GM18867 (cell line): ENCODE measurements at regions not wholly inside any gene's neighbourhood (a gene's known extent, or its start where the extent isn't known, plus 50 kb on each side); places are given as distances from the start of the nearest gene placed in this dataset.
"Not testable (repeated sequence)": the region's sequence is repeated elsewhere in the genome, so short reads cannot be mapped to it uniquely, and the experiment has no call there.

Experiments
- ATAC-seq: cut with Tn5 transposase; IDR thresholded peaks from one replicate; pipeline ENCODE4 v1.9.1; 2021; ENCODE audit warnings: mild to moderate bottlenecking, moderate library complexity; ENCODE audit not compliant: unreplicated experiment

GRCh38 chr6:88458662-88459061 is 292.5 kb upstream of the CNR1 start:
- no peak for ATAC-seq

DNA sequence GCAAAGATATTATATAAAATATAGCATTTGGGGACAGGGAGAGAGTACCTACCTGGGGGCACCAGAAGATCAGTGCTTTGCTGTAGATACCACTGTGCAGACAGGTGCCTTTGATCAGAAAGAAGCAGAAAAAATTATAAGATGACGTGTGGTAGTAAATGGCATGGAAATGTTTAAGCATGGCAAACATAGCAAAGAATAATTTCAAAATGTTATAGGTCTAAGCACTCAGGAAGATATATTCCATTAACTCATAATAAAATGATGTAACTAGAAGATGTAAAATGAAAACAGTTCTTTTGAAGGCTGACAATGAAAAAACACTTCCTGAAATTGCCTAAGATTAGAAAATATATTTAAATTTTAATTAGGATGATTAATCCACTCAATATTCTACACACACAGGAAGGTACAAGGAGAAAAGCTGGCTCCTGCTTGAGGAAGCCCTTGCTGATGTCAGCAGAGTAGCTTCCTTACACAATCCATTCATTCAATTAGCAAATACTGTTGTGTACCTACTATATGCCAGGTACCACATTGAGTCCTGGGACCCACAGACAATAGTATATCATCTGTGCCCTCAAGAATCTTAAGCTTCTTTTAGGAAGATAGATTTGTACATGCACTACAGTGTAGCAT is 290.2 kb upstream of the CNR1 start:
- ATAC-seq = no peak

- ATAC-seq = no peak
Measured at GRCh38 chr6:88455317-88455716, 289.2 kb upstream of the CNR1 start.

DNA sequence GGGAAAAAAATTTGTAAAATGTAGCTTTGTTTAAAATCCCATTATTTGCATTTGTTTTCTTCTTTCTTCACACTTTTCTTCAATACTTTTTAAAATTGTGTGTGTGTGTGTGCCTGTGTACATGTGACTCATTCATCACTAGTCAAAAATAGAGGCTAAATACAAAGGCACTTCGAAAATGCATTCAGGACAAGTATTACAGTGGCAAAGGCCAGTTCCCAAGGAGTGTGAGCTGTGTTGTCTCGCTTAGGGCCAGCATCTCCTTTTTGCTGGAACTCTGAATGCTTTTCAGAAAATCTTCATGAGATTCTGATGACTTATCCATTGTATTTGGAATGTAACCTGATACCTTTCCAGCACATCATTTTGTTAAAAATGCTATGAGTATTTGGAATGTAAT is 288.5 kb upstream of the CNR1 start:
- ATAC-seq = no peak

- ATAC-seq = no peak
Measured at GRCh38 chr6:88449770-88450169, 283.6 kb upstream of the CNR1 start.

DNA sequence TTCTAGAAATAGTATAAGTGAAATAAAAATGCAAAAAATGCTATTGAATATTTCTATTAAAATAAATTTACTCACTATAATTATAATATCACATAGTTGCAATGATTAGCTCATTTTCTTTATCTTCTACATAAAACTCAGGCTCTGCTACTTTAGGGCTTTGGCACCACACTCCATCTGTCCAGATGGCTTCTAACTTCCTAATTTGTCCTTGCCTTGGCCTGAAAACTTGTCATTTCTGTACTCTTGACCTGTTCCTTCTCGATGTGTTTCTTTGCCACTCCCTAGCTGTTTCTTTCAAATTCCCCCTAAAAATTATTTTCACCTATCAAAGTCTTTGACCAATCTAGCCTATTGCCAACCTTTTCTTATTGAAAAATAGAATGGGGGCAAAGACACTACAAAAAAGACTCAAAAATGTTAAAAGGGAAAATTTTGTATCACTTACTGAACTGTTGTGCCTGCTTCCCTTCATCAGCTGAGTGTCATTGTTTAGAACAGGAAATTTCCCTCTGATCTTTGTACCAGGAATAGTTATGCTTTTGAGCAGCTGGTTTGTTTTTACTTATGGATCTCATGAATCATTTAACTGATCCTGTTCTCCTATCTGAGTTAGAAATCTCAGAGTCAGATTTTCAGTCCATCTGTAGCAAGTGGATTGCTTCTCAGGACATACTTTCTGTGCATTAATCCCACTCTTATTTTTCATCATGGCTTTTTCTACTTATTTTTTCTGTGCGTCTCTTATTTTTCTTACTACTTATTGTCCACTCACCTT is 279.2 kb upstream of the CNR1 start:
- ATAC-seq = no peak

GRCh38 chr6:88443554-88443953 is 277.4 kb upstream of the CNR1 start:
- ATAC-seq = no peak

GRCh38 chr6:88442737-88443136 is 276.6 kb upstream of the CNR1 start:
- ATAC-seq = no peak

DNA sequence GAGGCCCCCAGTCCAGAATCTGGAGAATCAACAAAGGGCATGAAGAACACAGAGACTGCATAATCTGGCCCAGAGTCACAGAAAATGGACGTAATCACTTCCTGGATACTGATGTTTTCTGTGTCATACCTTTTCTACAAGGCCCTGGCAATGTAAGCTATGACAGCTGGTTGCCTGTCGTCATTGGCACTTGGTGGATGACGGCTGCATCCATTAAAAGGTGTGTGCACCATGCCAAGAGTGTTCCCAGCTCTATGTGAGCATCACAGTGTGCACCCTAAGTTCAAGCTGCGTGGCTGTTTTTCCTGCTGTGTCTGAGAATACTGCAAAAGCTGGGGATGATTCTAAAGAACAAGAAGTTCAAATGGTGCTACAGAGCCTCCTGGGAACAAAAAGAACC is 275.2 kb upstream of the CNR1 start:
- ATAC-seq = no peak

- ATAC-seq = no peak
Measured at GRCh38 chr6:88428068-88428467, 261.9 kb upstream of the CNR1 start.

DNA sequence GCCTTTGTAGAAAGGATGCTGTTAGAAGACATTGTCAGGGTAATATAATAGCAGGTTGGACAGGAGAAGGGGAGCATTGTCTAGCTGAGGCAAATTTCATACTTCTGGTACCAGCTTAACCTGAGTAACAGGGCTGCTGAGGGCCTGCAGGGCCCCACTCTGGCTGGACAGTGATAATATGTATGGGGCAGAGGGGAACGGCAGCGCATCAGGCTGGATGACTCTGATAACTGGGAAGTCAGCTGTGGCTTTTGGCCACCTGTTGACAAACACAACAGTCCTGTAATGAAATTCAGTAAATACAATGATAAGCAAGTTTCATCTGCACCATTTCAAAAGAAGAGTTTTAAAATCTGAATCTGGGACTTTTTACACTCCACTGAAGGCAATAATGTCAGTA is 259.9 kb upstream of the CNR1 start:
- ATAC-seq = no peak

DNA sequence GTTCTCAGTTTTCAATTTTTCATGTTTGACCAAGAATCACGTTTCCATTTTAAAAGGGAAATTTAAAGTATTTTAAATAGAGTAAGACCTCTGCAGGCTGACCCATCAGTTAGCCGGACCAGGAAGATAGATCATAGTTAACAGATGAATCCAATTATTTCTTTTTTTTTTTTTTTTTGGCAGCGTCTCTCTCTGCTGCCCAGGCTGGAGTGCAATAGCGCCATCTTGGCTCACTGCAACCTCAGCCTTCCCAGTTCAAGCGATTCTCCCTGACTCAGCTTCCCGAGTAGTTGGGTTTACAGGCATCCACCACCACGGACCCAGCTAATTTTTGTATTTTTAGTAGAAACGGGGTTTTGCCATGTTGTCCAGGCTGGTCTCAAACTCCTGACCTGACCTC is 256.7 kb upstream of the CNR1 start:
- no peak for ATAC-seq

- not testable (repeated sequence) for ATAC-seq
Measured at GRCh38 chr6:88420967-88421488, 254.9 kb upstream of the CNR1 start.

DNA sequence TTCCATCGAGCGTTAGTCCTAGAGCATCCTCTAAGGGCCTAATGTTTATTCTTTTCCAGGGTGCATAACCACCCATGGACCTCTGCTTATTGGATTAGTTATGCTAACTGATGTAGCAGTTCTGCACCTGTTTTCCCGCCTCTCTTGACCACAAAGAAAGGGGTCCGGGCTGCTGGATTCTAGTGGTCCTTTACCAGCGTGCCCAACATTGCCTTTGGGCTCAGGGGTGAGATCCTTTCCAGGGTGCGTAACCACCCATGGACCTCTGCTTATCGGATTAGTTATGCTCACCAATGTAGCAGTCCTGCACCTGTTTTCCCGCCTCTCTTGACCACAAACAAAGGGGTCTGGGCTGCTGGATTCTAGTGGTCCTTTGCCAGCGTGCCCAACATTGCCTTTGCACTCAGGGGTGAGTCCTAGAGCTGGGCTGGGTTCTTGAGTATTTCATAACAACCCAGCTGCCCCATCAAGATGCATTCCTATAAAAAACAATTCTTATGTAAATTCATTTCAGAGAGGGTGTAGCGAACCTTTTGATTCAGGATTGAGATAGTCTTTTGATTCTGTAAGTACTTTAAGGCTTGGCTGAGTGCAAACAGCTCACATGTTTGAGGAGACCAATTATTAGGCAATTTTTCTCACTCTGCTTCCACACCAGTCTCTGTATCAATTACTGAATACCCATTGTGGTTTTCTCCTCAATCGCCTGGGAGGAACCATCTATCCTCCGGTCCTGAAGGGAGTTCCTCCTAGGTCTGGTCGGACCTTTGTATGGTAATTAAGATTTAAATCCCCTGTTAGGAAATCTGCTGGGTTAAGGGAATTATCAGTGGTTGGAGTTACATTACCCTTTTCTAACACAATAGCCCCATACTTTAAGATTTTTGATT is 253.0 kb upstream of the CNR1 start:
- ATAC-seq = not testable (repeated sequence)

GRCh38 chr6:88417361-88417760 is 251.2 kb upstream of the CNR1 start:
- ATAC-seq = not testable (repeated sequence)

GRCh38 chr6:88413459-88413858 is 247.3 kb upstream of the CNR1 start:
- ATAC-seq = no peak

DNA sequence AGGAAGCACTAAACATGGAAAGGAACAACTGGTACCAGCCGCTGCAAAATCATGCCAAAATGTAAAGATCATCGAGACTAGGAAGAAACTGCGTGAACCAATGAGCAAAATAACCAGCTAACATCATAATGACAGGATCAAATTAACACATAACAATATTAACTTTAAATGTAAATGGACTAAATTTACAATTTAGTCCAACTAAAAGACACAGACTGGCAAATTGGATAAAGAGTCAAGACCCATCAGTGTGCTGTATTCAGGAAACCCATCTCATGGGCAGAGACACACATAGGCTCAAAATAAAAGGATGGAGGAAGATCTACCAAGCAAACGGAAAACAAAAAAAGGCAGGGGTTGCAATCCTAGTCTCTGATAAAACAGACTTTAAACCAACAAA is 242.2 kb upstream of the CNR1 start:
- not testable (repeated sequence) for ATAC-seq

GRCh38 chr6:88406674-88407073 is 240.5 kb upstream of the CNR1 start:
- ATAC-seq = not testable (repeated sequence)

DNA sequence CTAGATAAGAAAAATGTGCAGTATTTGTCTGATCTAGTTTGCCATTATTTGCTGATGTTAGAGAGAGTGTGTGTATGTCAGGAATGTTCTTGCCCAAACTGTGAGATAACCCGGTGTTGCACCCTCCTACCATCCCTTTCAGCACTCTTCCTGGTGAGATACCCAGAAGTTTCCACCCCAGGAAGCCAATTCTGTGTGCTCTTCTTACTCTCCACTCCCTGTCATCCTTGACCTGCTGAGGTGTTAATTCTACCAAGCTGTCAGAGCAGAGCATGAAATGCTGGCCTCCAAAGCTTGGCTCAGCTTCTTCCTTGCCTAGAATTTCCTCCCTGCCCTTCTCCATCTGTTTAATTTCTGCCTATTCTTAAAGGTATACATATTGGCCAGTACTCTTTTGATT is 237.3 kb upstream of the CNR1 start:
- ATAC-seq = no peak

- no peak for ATAC-seq
Measured at GRCh38 chr6:88402909-88403308, 236.8 kb upstream of the CNR1 start.

- ATAC-seq = not testable (repeated sequence)
Measured at GRCh38 chr6:88390998-88391397, 224.9 kb upstream of the CNR1 start.
